22Rv1 (cell line): ENCODE measurements at regions not wholly inside any gene's neighbourhood (a gene's known extent, or its start where the extent isn't known, plus 50 kb on each side); places are given as distances from the start of the nearest gene placed in this dataset.

Experiments used
- ZFX ChIP-seq: fragments of 450-650 bp; IDR thresholded peaks from 2 replicates; pipeline ENCODE4 v1.6.1; 2017; ENCODE audit warnings: antibody characterized with exemption, borderline replicate concordance
- TF ChIP-seq, protein P1 (sequence below): fragments of 450-650 bp; IDR thresholded peaks from 2 replicates; pipeline ENCODE4 v1.5.1; 2017; ENCODE audit warnings: mild to moderate bottlenecking

- TF ChIP-seq, protein P1, sequence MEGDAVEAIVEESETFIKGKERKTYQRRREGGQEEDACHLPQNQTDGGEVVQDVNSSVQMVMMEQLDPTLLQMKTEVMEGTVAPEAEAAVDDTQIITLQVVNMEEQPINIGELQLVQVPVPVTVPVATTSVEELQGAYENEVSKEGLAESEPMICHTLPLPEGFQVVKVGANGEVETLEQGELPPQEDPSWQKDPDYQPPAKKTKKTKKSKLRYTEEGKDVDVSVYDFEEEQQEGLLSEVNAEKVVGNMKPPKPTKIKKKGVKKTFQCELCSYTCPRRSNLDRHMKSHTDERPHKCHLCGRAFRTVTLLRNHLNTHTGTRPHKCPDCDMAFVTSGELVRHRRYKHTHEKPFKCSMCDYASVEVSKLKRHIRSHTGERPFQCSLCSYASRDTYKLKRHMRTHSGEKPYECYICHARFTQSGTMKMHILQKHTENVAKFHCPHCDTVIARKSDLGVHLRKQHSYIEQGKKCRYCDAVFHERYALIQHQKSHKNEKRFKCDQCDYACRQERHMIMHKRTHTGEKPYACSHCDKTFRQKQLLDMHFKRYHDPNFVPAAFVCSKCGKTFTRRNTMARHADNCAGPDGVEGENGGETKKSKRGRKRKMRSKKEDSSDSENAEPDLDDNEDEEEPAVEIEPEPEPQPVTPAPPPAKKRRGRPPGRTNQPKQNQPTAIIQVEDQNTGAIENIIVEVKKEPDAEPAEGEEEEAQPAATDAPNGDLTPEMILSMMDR, result no peak
- TF ChIP-seq ZFX, result no peak
Observed at GRCh38 chr16:59336136-59336695, 602.1 kb upstream of the GOT2 start.
